ENCODE measurements at regions not wholly inside any gene's neighbourhood (a gene's known extent, or its start where the extent isn't known, plus 50 kb on each side); places are given as distances from the start of the nearest gene placed in this dataset.

- TF ChIP-seq POLR2A (IDR thresholded peaks at IDR 0.05) (no peak), CTCF (IDR thresholded peaks at IDR 0.05) (no peak)
Observed at GRCh38 chr4:96305030-96305429, 465.1 kb downstream of the PDHA2 start.
